ENCODE measurements at regions not wholly inside any gene's neighbourhood (a gene's known extent, or its start where the extent isn't known, plus 50 kb on each side); places are given as distances from the start of the nearest gene placed in this dataset.

DNA sequence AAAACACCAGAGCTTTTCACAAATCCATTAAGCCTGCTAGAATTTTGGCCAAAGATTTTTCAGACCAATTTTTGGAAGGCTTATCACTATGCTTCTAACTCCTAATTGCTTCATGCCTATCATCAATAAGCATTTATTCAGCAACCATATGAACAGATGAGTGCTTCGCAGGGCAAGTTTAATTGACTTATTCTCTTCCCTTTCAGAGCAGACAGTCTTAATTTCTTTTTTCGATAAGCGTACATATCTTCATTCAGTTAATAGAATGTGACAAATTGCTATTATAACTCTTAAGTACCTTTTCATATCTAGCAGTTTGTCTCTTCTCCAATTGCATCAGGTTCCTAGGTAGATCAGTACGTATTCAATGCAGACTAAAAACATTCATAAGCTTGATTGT lies 298.4 kb upstream of the ANO5 start:
- TF ChIP-seq, protein P1, sequence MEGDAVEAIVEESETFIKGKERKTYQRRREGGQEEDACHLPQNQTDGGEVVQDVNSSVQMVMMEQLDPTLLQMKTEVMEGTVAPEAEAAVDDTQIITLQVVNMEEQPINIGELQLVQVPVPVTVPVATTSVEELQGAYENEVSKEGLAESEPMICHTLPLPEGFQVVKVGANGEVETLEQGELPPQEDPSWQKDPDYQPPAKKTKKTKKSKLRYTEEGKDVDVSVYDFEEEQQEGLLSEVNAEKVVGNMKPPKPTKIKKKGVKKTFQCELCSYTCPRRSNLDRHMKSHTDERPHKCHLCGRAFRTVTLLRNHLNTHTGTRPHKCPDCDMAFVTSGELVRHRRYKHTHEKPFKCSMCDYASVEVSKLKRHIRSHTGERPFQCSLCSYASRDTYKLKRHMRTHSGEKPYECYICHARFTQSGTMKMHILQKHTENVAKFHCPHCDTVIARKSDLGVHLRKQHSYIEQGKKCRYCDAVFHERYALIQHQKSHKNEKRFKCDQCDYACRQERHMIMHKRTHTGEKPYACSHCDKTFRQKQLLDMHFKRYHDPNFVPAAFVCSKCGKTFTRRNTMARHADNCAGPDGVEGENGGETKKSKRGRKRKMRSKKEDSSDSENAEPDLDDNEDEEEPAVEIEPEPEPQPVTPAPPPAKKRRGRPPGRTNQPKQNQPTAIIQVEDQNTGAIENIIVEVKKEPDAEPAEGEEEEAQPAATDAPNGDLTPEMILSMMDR (IDR thresholded peaks at IDR 0.05; ENCODE audit: borderline replicate concordance, insufficient read depth, low read depth, low read length) = no peak
- H3K4me3 ChIP-seq (ENCODE audit: low read depth, low read length) = no peak overlapping the region

DNA sequence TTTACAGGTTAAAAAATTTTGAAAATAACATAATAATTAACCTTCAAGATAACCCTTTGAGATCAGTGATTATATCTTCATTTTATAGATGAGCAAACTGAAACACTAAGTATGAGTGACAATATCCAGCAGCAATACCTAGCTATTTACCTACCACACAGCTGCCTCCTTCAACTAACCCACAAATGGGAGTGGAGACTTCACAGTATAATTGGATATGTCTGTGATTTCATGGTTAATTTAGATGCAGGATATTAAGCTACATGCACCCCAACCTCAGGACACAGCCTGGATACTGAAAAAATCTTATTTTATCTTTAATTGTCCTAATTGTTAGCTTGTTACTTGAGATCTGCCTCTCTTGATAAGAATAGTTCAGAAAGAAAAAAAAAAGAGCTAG lies 297.2 kb upstream of the ANO5 start:
- TF ChIP-seq, protein P1 (IDR thresholded peaks at IDR 0.05; ENCODE audit: borderline replicate concordance, insufficient read depth, low read depth, low read length) = no peak
- H3K4me3 ChIP-seq (ENCODE audit: low read depth, low read length) = no peak overlapping the region

DNA sequence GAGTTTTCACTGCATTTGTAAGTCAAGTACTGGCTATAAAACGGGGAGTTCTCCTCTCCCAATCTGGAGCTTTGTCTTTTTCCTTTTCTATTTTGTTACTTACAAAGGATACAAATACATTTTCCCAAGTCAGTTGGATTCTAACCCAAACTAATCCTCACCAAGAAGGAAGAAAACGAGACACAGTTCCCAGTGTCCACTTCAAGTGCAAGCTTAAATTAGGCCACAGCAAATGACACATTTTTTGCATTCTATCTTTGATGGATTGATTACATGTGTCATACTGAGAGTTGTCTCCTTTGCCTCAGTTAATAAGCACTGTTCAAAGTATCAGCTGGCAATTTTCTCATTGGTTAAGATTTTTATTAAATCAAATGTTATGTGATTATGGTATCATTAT lies 296.7 kb upstream of the ANO5 start:
- TF ChIP-seq, protein P1 (IDR thresholded peaks at IDR 0.05; ENCODE audit: borderline replicate concordance, insufficient read depth, low read depth, low read length) = no peak
- no peak overlapping the region for H3K4me3 ChIP-seq (ENCODE audit: low read depth, low read length)

DNA sequence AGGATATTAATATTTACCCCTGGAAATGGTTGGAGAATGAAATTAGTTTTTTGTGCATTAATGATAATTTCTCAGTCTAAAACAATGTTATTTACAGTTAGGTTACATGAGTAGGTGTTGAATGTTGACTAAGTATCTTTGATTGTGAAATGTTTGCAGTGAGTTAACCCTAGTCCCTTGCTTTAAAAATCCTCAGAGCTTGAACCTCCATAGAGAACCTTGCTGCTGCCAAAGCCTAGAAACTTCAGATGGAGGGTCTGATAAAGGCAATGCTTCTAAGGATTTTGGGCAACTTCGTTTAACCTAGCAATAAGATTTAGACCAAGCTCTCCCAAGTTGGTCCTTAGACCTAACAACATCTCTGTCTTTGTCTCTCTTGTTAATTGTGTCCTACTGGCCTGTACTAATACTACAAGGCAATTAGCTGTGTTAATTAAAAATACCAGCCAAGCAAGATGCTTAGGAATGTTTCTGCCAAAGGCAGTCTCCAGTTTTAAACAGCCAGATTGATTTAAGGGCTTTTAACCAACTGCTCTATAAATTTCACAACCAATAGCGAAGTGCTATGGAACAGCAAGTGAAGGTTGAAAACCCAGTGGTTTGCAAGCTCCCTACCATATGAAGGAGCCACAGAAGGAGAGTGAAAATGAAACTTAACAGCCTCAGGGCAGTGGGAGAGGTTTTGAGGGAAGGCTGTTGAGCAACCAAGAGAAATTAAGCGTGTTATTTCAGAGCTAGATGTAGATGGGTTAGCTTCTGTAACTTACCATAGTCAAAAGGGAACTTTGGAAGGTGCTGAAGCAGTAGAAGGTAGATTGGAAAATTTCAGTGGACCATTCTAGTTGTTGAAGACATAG lies 295.9 kb upstream of the ANO5 start:
- no peak overlapping the region for H3K4me3 ChIP-seq (ENCODE audit: low read depth, low read length)
- TF ChIP-seq, protein P1 (IDR thresholded peaks at IDR 0.05; ENCODE audit: borderline replicate concordance, insufficient read depth, low read depth, low read length) = no peak

DNA sequence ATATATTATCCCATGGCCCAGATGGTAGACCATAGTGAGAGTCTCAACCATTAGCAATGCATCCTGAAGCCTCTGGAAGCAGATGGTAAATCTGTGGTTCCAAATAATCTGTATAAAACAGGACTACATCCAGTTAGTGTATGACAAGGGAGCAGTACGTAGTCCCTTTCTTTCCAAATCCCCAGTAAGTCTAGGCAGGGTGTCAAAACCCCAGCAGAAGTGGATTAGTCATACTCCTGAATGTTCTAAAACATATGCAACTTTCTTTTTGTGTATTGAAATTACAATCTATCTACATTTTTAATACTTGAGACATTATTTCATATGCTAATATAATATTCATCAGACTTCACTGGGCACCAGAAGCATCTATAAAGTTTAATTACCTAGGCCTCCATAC lies 295.1 kb upstream of the ANO5 start:
- no peak overlapping the region for H3K4me3 ChIP-seq (ENCODE audit: low read depth, low read length)

DNA sequence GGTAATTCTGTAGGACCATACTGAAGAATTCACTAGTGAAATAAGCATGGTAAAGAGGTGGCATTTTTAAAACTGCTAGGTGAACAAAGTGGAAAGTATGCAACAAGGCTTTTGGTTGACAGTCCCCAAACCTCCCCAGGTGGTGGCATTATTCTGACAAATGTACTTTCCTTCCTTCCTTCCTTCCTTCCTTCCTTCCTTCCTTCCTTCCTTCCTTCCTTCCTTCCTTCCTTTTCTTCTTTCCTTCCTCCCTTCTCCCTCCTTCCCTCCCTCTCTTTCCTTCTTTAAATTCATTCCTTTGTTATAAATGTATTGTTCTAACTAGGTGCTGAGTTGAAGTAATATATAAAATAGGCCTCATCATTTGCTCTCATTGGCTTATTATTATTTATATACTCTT lies 284.7 kb upstream of the ANO5 start:
- TF ChIP-seq, protein P1 (IDR thresholded peaks at IDR 0.05; ENCODE audit: borderline replicate concordance, insufficient read depth, low read depth, low read length) = no peak
- no peak overlapping the region for H3K4me3 ChIP-seq (ENCODE audit: low read depth, low read length)

More for the DNA sequence above, 295.1 kb upstream of the ANO5 start:
- TF ChIP-seq, protein P1 (IDR thresholded peaks at IDR 0.05; ENCODE audit: borderline replicate concordance, insufficient read depth, low read depth, low read length) = no peak

DNA sequence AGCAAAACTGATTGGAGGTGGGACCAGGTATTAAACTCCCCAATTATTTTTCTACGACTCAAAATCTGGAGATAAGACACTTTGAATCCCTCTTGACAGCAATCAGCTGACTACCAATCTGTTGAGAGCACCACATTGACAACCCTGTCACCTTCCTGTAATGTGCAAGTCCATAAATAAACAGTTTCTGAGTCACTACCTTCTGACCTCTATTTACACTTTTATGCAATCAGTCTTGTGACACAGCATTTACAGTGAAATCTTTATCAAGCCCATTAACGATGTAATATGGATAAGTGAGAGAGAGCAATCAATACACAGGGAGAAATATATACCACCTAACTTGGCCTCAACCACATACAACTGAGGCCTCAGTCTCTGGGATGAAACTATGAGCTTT lies 283.7 kb upstream of the ANO5 start:
- no peak overlapping the region for H3K4me3 ChIP-seq (ENCODE audit: low read depth, low read length)
- TF ChIP-seq, protein P1 (IDR thresholded peaks at IDR 0.05; ENCODE audit: borderline replicate concordance, insufficient read depth, low read depth, low read length) = no peak

All from GM12875 (cell line).